Iris pigment epithelial cell (primary cell): ENCODE measurements at regions not wholly inside any gene's neighbourhood (a gene's known extent, or its start where the extent isn't known, plus 50 kb on each side); places are given as distances from the start of the nearest gene placed in this dataset.
A peak's percentile ranks its signal among the peaks of the same experiment; 100 is the strongest.

Experiments
- DNase-seq: peaks from one replicate; pipeline ENCODE4 v3.0.0-alpha.2; 2011; ENCODE audit warnings: low read depth

DNA sequence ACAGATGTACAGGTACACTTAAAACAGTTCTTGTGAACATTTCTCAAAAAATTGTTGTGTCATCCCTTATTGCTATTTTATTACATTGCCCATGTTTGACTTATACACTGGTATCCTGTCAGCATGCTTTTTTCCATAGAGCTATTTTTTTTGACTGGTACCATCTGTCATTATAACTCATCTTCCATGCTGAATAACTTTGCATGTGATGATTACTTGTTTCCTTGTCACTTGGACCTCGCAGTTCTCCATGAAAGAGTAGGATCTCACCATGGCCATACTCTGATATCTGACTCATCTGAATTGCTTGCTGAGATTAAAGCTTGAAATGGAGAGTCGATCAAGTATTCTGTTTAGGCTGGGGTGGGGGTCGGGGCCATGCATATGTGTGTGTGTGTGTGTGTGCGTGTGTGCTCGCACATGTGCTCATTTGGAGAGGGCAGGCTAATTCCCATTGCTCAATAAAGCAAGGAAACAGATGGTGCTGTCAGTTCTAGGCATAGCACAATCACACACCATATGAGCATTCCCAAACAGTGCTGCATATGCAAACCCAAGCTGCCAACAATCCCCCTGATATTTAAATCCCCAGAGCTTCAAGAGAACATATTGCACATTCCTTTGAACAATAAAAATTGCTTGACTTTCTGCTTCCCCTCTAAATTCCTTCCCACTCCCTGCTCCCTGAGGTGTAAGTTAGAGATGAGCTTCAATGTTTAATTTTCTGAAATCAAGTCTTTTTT lies 62.9 kb downstream of the NHLRC3 start:
- DNase-seq = no peak

GRCh38 chr13:39102981-39103490 lies 64.8 kb downstream of the NHLRC3 start:
- DNase-seq = no peak

DNA sequence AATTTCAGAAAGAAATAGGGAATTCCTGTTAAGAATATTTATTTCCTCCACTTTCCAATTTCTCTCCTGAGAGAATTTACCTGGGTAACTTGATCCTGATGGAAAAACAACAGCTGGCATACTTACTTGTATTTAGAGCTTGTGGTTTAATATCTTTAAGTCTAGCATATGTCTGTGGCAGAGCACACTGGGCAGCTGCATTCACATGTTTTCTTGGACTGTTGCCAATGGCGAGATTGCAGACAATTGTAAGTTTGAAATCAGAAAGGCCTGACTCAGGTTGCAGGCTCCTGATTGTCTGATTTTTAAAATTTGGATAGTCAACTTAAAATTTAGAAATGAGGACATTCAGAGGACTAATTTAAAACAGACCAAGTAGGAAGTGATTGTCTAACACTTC lies 66.9 kb downstream of the NHLRC3 start:
- no peak for DNase-seq

- no peak for DNase-seq
Measured at GRCh38 chr13:39106216-39107005, 68.2 kb downstream of the NHLRC3 start.

- DNase-seq = no peak
Measured at GRCh38 chr13:39107561-39107960, 69.3 kb downstream of the NHLRC3 start.

DNA sequence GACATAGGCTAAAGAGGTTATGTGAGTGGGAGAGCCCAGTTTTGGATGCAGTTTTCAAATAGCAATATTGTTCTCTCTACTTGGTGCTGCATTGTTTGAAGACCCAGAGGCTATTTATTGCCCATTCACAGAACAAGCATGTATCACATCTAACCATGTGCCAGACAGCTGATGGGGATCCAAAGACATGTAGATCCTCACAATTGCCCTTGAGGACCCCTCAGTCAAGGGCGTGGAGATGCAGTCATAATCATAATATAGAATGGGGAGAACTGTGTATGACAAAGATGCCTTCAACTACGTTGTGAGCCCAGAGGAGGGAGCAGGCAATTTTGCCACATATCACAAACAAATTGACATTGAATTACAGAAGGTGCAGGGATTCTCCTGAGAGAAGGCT lies 70.5 kb downstream of the NHLRC3 start:
- DNase-seq = no peak

DNA sequence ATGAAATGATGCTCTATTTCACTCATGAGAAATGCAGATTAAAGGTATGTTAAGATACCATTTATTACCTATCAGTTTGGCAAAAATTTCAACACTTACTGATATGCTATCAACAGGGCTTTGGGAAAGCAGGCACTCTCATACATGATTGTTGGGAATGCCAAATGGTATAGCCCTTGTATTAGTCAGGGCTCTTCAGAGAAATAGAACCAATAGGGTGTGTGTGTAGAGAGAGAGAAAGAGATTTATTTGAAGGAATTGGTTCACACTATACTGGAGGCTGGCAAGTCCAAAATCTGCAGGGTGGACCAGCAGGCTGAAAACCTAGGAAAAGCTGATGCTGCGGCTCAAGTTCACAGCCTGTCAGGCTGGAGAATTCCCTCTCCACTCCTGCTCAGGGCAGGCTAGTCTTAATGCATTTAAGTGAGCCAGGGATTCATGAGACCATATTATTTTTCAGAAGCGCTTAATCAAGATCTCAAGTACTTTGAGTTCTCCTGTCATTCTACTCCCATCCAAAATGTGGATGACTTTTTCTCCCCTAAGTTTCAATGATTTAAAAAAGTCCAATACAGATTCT lies 72.4 kb downstream of the NHLRC3 start:
- DNase-seq = no peak

- DNase-seq = no peak
Measured at GRCh38 chr13:39111145-39111544, 72.9 kb downstream of the NHLRC3 start.

DNA sequence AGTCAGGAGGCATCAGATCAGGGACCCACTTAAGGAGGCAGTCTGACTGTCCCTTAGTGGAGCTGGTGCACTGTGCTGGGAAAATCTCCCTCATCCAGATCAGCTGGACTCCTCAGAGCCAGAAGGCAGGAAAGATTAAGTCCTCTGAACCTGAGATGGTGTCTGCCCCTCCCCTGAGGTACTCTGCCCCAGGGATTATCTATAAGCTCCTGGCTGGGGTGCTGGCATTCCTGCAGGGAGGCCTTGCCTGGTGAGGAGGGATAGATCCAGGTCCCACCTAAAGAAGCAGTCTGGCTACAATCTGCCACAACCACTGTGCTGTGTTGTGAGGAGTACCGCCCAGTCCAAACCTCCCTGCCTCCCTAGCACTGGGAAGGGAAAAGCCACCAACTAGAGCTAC lies 81.2 kb downstream of the NHLRC3 start:
- no peak for DNase-seq

DNA sequence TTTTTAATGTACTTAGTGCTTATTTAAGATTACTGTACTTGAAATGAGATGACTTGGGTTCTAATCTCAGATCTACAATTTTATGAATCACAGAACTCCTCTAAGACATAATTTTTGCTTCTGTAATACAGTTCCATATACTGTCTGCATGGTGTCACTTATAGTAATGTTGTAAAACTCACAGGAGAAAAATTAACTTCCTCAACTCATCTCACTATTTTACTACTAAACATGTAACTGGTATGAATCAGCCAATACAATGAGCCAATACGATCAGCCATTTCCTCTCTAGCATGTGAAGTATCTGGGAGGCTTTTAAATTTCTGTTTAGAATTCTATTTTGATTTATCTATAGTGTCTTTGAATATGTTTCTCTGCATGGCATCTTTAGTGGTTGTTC lies 85.3 kb downstream of the NHLRC3 start:
- no peak for DNase-seq

DNA sequence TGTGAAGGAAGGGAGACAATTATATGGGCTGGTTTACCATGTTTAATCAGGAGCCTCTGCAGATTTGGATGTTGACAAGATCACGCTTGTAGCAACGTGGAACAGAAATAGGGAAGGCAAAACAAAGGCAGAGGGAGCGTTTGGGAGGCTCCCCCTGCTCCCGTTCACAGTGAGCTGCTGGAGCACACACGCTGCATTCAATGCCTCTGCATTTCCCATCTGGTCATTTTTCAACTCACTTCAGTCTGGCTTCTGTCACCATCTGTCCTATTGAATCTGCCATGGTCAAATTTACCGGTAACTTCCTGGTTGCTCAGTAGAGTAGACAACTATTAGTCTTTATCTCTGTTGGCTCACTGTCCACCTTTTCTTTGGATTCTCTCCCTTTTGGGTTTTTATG lies 91.0 kb downstream of the NHLRC3 start:
- DNase-seq = no peak

DNA sequence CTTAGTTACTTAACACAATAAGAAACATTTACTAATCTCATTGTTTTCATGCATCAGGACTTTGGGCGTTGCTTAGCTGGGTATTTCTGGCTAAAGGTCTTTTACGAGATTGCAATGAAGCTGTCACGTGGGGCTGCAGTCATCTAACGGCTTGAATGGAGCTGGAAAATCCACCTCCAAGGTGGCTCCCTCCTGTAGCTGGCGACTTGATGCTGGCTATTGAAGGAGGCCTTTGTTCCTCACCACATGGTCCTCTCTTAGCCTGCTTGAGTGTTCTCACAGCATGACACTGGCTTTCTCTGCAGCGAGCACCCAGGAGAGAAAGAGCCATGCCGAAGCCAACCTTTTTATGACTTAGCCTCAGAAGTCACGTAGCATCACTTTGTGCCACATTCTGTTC lies 92.0 kb downstream of the NHLRC3 start:
- no peak for DNase-seq

GRCh38 chr13:39132286-39133230 lies 94.3 kb downstream of the NHLRC3 start:
- peak; percentile 12 for DNase-seq

- DNase-seq = no peak
Measured at GRCh38 chr13:39133781-39134180, 95.5 kb downstream of the NHLRC3 start.

GRCh38 chr13:39134574-39134973 lies 96.3 kb downstream of the NHLRC3 start:
- no peak for DNase-seq

DNA sequence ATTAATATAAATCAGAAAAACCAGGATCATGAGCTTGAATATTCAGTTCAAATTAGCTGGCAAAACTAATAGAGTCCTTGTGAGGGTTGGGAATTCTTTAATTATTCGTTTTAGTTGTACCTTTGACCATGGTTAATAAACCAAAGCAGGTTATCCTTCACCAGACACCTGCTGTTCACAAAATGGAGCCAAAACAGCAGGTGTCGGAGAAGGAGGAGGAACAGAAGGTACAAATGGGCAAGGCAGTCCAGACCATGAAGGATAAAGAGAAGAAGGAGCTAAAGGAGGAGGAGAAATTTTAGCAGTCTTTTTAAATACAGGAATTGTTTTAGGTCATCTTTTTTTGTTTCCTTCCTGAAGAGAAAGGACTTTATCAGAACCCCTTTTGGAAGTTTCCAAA lies 106.1 kb downstream of the NHLRC3 start:
- DNase-seq = no peak

- peak; percentile 66 for DNase-seq
Measured at GRCh38 chr13:39144941-39145533, 106.8 kb downstream of the NHLRC3 start.

- peak; percentile 70 for DNase-seq
Measured at GRCh38 chr13:39148513-39148961, 110.3 kb downstream of the NHLRC3 start.

- DNase-seq = no peak
Measured at GRCh38 chr13:39149896-39150295, 111.6 kb downstream of the NHLRC3 start.

GRCh38 chr13:39154041-39154440 lies 115.8 kb downstream of the NHLRC3 start:
- DNase-seq = no peak

DNA sequence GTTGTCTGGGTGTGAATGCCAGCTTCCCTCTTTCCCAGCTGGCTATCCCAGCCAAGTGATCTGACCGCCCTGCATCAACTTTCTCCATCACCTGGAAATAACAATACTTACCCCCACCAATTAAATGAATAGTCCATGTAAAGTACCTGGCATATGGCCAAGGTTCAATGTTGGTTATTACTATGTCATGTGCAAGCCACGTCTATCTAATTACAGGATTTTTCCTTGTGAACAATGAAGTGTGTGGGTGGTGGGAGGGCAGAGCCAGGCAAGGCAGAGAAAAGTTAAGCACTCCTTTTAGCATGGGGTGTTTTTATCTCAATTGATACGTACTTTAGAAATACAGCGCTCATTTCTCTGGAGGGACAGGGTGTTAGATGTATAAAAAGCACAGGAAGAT lies 121.1 kb downstream of the NHLRC3 start:
- no peak for DNase-seq
